ENCODE measurements at regions not wholly inside any gene's neighbourhood (a gene's known extent, or its start where the extent isn't known, plus 50 kb on each side); places are given as distances from the start of the nearest gene placed in this dataset.

GRCh38 chr9:90309809-90310520 lies 332.7 kb downstream of the DIRAS2 start:
- Histone ChIP-seq H2AFZ (ENCODE audit: low read depth, low read length, severe bottlenecking) (no peak overlapping the region), H3K27me3 (ENCODE audit: low read length) (no peaks in the 10 kb centered on the region), H3K36me3 (ENCODE audit: low read length) (no peaks in the 10 kb centered on the region), H3K9me3 (ENCODE audit: insufficient read depth, low read length) (no peaks in the 10 kb centered on the region), H3K4me3 (ENCODE audit: insufficient read depth, low read length, poor library complexity, severe bottlenecking) (no peak overlapping the region), H3K9me2 (replicated peaks; ENCODE audit: insufficient read depth, low read length) (no peaks in the 10 kb centered on the region), H3K4me2 (ENCODE audit: low read depth, low read length, poor library complexity, severe bottlenecking) (no peak overlapping the region), H4K20me1 (ENCODE audit: low read depth, low read length) (no peaks in the 10 kb centered on the region), H3K27ac (ENCODE audit: low read depth, low read length) (no peak overlapping the region), H3F3A (ENCODE audit: insufficient read depth) (no peaks in the 10 kb centered on the region), H3K9ac (ENCODE audit: low read length) (no peak overlapping the region), H3K79me2 (ENCODE audit: insufficient read depth, low read length) (no peaks in the 10 kb centered on the region)
- no peak for TF ChIP-seq EZH2phosphoT487 (conservative IDR thresholded peaks at IDR 0.05; ENCODE audit: low read length)

GRCh38 chr9:90310521-90310876 lies 332.1 kb downstream of the DIRAS2 start:
- Histone ChIP-seq H3K4me2 (ENCODE audit: low read depth, low read length, poor library complexity, severe bottlenecking) (no peak overlapping the region), H3F3A (ENCODE audit: insufficient read depth) (no peaks in the 10 kb centered on the region), H3K27ac (ENCODE audit: low read depth, low read length) (no peak overlapping the region), H3K9me3 (ENCODE audit: insufficient read depth, low read length) (no peaks in the 10 kb centered on the region), H3K4me3 (ENCODE audit: insufficient read depth, low read length, poor library complexity, severe bottlenecking) (no peak overlapping the region), H3K9ac (ENCODE audit: low read length) (no peak overlapping the region), H2AFZ (ENCODE audit: low read depth, low read length, severe bottlenecking) (no peak overlapping the region), H3K79me2 (ENCODE audit: insufficient read depth, low read length) (no peaks in the 10 kb centered on the region), H4K20me1 (ENCODE audit: low read depth, low read length) (no peaks in the 10 kb centered on the region), H3K9me2 (replicated peaks; ENCODE audit: insufficient read depth, low read length) (no peaks in the 10 kb centered on the region), H3K27me3 (ENCODE audit: low read length) (no peaks in the 10 kb centered on the region), H3K36me3 (ENCODE audit: low read length) (no peaks in the 10 kb centered on the region)
- no peak for TF ChIP-seq EZH2phosphoT487 (conservative IDR thresholded peaks at IDR 0.05; ENCODE audit: low read length)
- no peak for TF ChIP-seq CTCF (IDR thresholded peaks at IDR 0.05; ENCODE audit: insufficient read depth, low read length, poor library complexity, severe bottlenecking)

- H3K27me3 ChIP-seq (ENCODE audit: low read length), result no peaks in the 10 kb centered on the region
- H2AFZ ChIP-seq (ENCODE audit: low read depth, low read length, severe bottlenecking), result no peak overlapping the region
- H3K9me2 ChIP-seq (replicated peaks; ENCODE audit: insufficient read depth, low read length), result no peaks in the 10 kb centered on the region
- no peak overlapping the region for H3K4me3 ChIP-seq (ENCODE audit: insufficient read depth, low read length, poor library complexity, severe bottlenecking)
- H3K27ac ChIP-seq (ENCODE audit: low read depth, low read length), result no peak overlapping the region
- no peak overlapping the region for H3K4me2 ChIP-seq (ENCODE audit: low read depth, low read length, poor library complexity, severe bottlenecking)
- no peaks in the 10 kb centered on the region for H3K36me3 ChIP-seq (ENCODE audit: low read length)
- H3K9ac ChIP-seq (ENCODE audit: low read length), result no peak overlapping the region
- H3K9me3 ChIP-seq (ENCODE audit: insufficient read depth, low read length), result no peaks in the 10 kb centered on the region
- H4K20me1 ChIP-seq (ENCODE audit: low read depth, low read length), result no peaks in the 10 kb centered on the region
- TF ChIP-seq CTCF (IDR thresholded peaks at IDR 0.05; ENCODE audit: insufficient read depth, low read length, poor library complexity, severe bottlenecking) (no peak), EZH2phosphoT487 (conservative IDR thresholded peaks at IDR 0.05; ENCODE audit: low read length) (no peak)
- H3F3A ChIP-seq (ENCODE audit: insufficient read depth), result no peaks in the 10 kb centered on the region
- no peaks in the 10 kb centered on the region for H3K79me2 ChIP-seq (ENCODE audit: insufficient read depth, low read length)
Measured at GRCh38 chr9:90311811-90312210, 330.8 kb downstream of the DIRAS2 start.

DNA sequence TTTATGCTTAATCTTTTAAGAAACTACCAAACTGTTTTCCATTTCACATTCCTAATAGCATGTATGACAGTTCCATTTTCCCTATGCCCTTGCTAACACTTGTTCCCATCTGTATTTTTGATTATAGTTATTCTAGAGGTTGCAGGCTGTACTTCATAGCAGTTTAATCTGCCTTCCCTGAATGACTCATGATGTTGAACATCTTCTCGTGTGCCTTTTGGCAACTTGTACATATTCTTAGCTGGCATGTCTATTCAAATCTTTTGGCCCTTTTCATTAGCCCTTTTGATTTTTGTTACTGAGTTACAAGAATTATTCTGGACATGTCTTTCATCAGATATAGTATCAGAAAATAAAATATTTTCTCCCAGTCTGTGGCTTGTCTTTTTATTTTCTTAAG lies 320.3 kb downstream of the DIRAS2 start:
- Histone ChIP-seq H3K9ac (ENCODE audit: low read length) (no peak overlapping the region), H4K20me1 (ENCODE audit: low read depth, low read length) (no peaks in the 10 kb centered on the region), H3K36me3 (ENCODE audit: low read length) (no peaks in the 10 kb centered on the region), H3K27ac (ENCODE audit: low read depth, low read length) (no peak overlapping the region), H3K9me3 (ENCODE audit: insufficient read depth, low read length) (no peaks in the 10 kb centered on the region), H3K9me2 (replicated peaks; ENCODE audit: insufficient read depth, low read length) (no peaks in the 10 kb centered on the region), H3K27me3 (ENCODE audit: low read length) (no peaks in the 10 kb centered on the region), H3K4me2 (ENCODE audit: low read depth, low read length, poor library complexity, severe bottlenecking) (no peak overlapping the region), H3F3A (ENCODE audit: insufficient read depth) (no peaks in the 10 kb centered on the region), H2AFZ (ENCODE audit: low read depth, low read length, severe bottlenecking) (no peak overlapping the region), H3K79me2 (ENCODE audit: insufficient read depth, low read length) (no peaks in the 10 kb centered on the region), H3K4me3 (ENCODE audit: insufficient read depth, low read length, poor library complexity, severe bottlenecking) (no peak overlapping the region)
- TF ChIP-seq EZH2phosphoT487 (conservative IDR thresholded peaks at IDR 0.05; ENCODE audit: low read length) (no peak), CTCF (IDR thresholded peaks at IDR 0.05; ENCODE audit: insufficient read depth, low read length, poor library complexity, severe bottlenecking) (no peak)

Data from SU-DHL-6 (cell line).